Activated naive CD4-positive, alpha-beta T cell treated with anti-CD3 and anti-CD28 coated beads, Interleukin-2, amount 50 U/mL, for 72 hours (primary cell): ENCODE measurements at regions not wholly inside any gene's neighbourhood (a gene's known extent, or its start where the extent isn't known, plus 50 kb on each side); places are given as distances from the start of the nearest gene placed in this dataset.

Experiments used
- ATAC-seq, 2 donors: fragments of 150-1000 bp; cut with Tn5 transposase; 2 replicates each; pipeline ENCODE4 v1.10.0; 2021; ENCODE audit warnings: mild to moderate bottlenecking in 2 of 2, moderate library complexity in 2 of 2
- DNase-seq, 2 donors: peaks; one replicate each; pipeline ENCODE4 v3.0.0; 2021 to 2022; ENCODE audit warnings: low spot score in 2 of 2
- H3K27ac Mint-ChIP-seq, 2 donors: one replicate each; pipeline ENCODE4 v1.8.0; 2022; ENCODE audit warnings: mild to moderate bottlenecking in 2 of 2, mixed read lengths in 2 of 2
- H3K36me3 Mint-ChIP-seq, 2 donors: one replicate each; pipeline ENCODE4 v1.8.0; 2022; ENCODE audit warnings: mixed read lengths in 2 of 2
- H3K9me3 Mint-ChIP-seq, 2 donors: one replicate each; pipeline ENCODE4 v1.8.0; 2022; ENCODE audit warnings: mixed read lengths in 2 of 2

- no peak for ATAC-seq
- DNase-seq: no peak
- Mint-ChIP-seq H3K36me3 (no peaks in the 10 kb centered on the region), H3K27ac (no peak overlapping the region), H3K9me3 (peaks cover 19 to 23% of the 10 kb centered on the region in 2 donors)
Measured at GRCh38 chr14:82070040-82070439, 536.4 kb upstream of the SEL1L start.

GRCh38 chr14:82070753-82071152 is 537.1 kb upstream of the SEL1L start:
- Mint-ChIP-seq H3K27ac (no peak overlapping the region), H3K36me3 (no peaks in the 10 kb centered on the region), H3K9me3 (peaks cover 16 to 19% of the 10 kb centered on the region in 2 donors)
- ATAC-seq (no peak), DNase-seq (no peak)

- ATAC-seq (no peak), DNase-seq (no peak)
- H3K36me3 Mint-ChIP-seq: no peaks in the 10 kb centered on the region
- peaks cover 11 to 20% of the 10 kb centered on the region in 2 donors for H3K9me3 Mint-ChIP-seq
- H3K27ac Mint-ChIP-seq: no peak overlapping the region
Measured at GRCh38 chr14:82073547-82073946, 539.9 kb upstream of the SEL1L start.

GRCh38 chr14:82075566-82075965 is 541.9 kb upstream of the SEL1L start:
- no peak for DNase-seq
- no peaks in the 10 kb centered on the region for H3K36me3 Mint-ChIP-seq
- H3K27ac Mint-ChIP-seq: no peak overlapping the region
- H3K9me3 Mint-ChIP-seq: peaks cover 11 to 21% of the 10 kb centered on the region in 2 donors
- no peak for ATAC-seq

GRCh38 chr14:82079553-82079952 is 545.9 kb upstream of the SEL1L start:
- Mint-ChIP-seq H3K27ac (no peak overlapping the region), H3K9me3 (peaks cover 11 to 21% of the 10 kb centered on the region in 2 donors), H3K36me3 (no peaks in the 10 kb centered on the region)
- ATAC-seq (no peak), DNase-seq (no peak)

DNA sequence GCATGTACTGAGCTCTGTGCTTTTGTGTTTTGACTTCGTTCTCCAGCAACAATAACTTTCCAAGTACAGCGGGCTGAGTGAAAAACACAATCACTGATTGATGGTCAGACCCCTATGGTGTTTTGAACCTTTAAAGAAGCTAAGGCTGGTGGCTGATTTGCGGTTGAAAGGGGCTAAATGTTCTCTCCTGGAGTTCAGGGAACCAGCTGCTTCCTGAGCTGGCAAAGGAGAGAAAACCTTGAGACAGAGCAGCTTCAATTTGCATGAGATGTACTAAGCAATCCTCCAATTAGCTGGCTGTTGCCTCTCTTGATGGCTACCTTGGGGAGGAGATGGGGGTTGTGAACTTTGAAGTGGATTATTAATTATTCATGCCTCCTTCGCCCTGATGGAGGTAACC is 546.7 kb upstream of the SEL1L start:
- ATAC-seq (no peak), DNase-seq (no peak)
- peaks cover 10 to 21% of the 10 kb centered on the region in 2 donors for H3K9me3 Mint-ChIP-seq
- H3K27ac Mint-ChIP-seq: no peak overlapping the region
- no peaks in the 10 kb centered on the region for H3K36me3 Mint-ChIP-seq

DNA sequence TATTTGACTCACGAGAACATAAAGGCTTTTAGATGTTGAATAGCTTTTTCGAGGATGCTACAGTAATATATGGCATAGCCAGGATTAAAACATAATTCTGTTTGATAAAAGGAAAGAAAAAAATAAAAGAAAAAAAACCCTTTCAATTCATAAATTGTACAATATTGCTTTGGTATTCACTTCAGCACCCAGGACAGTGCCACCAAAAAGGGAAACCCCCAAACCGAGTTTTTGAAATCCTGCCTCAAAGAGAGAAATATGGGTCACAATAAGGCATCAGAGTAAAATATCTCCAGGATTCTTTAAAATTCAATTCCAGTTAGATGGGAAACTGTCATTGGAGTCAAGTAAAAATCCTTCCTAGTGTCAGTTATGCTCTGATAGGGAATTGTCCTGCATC is 551.2 kb upstream of the SEL1L start:
- no peak overlapping the region for H3K27ac Mint-ChIP-seq
- no peak for DNase-seq
- no peak for ATAC-seq
- no peaks in the 10 kb centered on the region for H3K36me3 Mint-ChIP-seq
- H3K9me3 Mint-ChIP-seq: peaks cover 3 to 9% of the 10 kb centered on the region in 2 donors

DNA sequence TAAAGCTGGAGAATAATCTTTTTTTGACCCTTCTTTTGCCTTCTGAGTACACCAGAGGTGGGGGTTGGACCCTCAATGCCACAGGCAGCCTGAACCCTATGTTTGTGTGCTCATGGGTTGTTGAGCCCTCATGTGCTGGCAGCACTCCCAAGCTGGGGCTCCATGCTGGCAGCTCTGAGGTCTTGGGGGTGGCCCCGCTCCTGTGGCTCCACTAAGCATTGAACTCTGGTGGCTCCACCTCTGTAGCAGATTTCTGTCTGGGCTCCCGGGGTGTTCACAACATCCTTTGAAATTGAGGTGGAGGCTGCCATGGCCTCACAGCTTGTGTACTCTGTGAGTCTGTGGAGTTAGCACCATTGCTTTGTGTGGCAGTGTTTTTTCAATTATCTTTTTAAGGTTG is 557.4 kb upstream of the SEL1L start:
- no peak for ATAC-seq
- no peak overlapping the region for H3K27ac Mint-ChIP-seq
- no peak for DNase-seq
- H3K9me3 Mint-ChIP-seq: peaks cover 3 to 8% of the 10 kb centered on the region in 2 donors
- no peaks in the 10 kb centered on the region for H3K36me3 Mint-ChIP-seq

DNA sequence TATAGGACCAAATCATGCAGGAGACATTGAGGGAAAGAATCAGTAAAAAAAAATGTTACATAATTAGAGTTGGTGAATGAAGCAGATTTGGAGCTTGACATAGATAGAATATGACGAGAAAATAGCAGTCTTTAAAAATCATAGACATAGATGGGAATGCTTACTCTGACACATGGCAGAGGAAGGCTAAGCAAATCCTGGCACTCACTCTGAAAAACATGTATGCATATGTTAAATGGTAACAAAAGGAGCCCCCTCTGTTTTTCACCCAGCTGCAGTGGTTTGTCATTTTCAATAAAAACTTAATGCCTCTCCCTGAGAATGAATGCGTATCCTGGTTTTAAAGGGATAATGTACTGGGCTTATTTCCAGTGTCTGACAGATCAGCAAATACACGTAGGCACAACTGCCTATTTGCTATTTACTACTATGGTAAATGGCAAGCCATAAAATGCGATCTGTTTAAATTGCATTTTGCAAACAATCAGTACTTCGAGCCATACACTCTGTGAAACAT is 561.2 kb upstream of the SEL1L start:
- no peak for ATAC-seq
- Mint-ChIP-seq H3K27ac (no peak overlapping the region), H3K9me3 (peaks cover 5 to 9% of the 10 kb centered on the region in 2 donors), H3K36me3 (no peaks in the 10 kb centered on the region)
- DNase-seq: no peak

GRCh38 chr14:82104013-82104412 is 570.4 kb upstream of the SEL1L start:
- Mint-ChIP-seq H3K9me3 (peaks cover 15 to 17% of the 10 kb centered on the region in 2 donors), H3K36me3 (no peaks in the 10 kb centered on the region), H3K27ac (no peak overlapping the region)
- ATAC-seq (no peak), DNase-seq (no peak)

GRCh38 chr14:82112210-82112839 is 578.7 kb upstream of the SEL1L start:
- no peak for ATAC-seq
- Mint-ChIP-seq H3K36me3 (no peaks in the 10 kb centered on the region), H3K9me3 (peaks cover 7 to 10% of the 10 kb centered on the region in 2 donors), H3K27ac (no peak overlapping the region)
- no peak for DNase-seq

DNA sequence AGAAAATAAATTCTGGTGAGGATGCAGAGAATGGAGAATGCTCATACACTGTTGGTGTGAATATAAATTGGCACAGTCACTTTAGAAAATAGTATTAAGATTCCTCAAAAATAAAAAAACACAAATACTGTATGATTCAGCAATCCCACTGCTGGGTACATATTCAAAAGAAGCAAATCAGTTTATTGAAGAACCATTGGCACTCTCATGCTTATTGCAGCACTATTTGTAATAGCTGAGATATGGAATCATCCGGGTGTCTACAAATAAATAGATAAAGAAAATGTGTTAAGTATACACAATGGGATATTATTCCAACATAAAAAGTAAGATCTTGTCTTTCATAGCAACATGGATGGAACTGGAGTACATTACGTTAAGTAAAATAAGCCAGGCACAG is 579.4 kb upstream of the SEL1L start:
- H3K36me3 Mint-ChIP-seq: no peaks in the 10 kb centered on the region
- ATAC-seq: no peak

GRCh38 chr14:82113710-82114109 is 580.1 kb upstream of the SEL1L start:
- no peak for ATAC-seq
- no peak for DNase-seq
- H3K36me3 Mint-ChIP-seq: no peaks in the 10 kb centered on the region
- no peak overlapping the region for H3K27ac Mint-ChIP-seq
- H3K9me3 Mint-ChIP-seq: peaks cover 9 to 18% of the 10 kb centered on the region in 2 donors

More for the DNA sequence above, 579.4 kb upstream of the SEL1L start:
- Mint-ChIP-seq H3K9me3 (peaks cover 8 to 15% of the 10 kb centered on the region in 2 donors), H3K27ac (no peak overlapping the region)
- DNase-seq: no peak

- Mint-ChIP-seq H3K36me3 (no peaks in the 10 kb centered on the region), H3K27ac (no peak overlapping the region), H3K9me3 (peaks cover 9 to 22% of the 10 kb centered on the region in 2 donors)
- no peak for DNase-seq
- ATAC-seq: no peak
Measured at GRCh38 chr14:82116721-82117120, 583.1 kb upstream of the SEL1L start.

GRCh38 chr14:82122655-82123054 is 589.0 kb upstream of the SEL1L start:
- no peak for DNase-seq
- no peak for ATAC-seq
- Mint-ChIP-seq H3K9me3 (peaks cover 5 to 14% of the 10 kb centered on the region in 2 donors), H3K27ac (no peak overlapping the region), H3K36me3 (no peaks in the 10 kb centered on the region)

DNA sequence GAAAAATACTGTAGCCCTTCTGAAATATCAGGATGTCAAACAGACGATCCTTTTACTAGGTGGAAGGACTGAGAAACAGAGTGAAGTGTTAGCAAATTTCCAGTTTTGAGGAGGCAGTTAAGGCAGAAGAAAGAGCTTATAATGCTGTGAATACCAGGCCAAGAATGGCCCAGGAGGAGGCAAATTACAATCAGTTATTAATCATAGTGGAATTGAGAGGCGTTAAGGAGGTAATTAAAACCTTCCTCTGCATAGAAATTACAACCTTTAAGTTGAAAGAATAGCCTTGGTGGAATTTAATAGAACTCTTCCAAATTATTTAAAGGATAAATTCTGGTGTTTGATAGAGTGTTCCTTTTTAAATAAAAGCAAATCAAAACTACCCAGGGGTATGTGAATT is 590.9 kb upstream of the SEL1L start:
- Mint-ChIP-seq H3K9me3 (peaks cover 4 to 9% of the 10 kb centered on the region in 2 donors), H3K36me3 (peaks cover 0 to 1% of the 10 kb centered on the region in 2 donors), H3K27ac (no peak overlapping the region)
- ATAC-seq (no peak), DNase-seq (no peak)

GRCh38 chr14:82126006-82126405 is 592.4 kb upstream of the SEL1L start:
- no peak overlapping the region for H3K27ac Mint-ChIP-seq
- peaks cover 0 to 4% of the 10 kb centered on the region in 2 donors for H3K36me3 Mint-ChIP-seq
- H3K9me3 Mint-ChIP-seq: peaks cover 7 to 13% of the 10 kb centered on the region in 2 donors
- DNase-seq (no peak), ATAC-seq (no peak)

GRCh38 chr14:82134411-82134810 is 600.8 kb upstream of the SEL1L start:
- no peak for ATAC-seq
- Mint-ChIP-seq H3K9me3 (peaks cover 9 to 17% of the 10 kb centered on the region in 2 donors), H3K36me3 (peaks cover 0 to 4% of the 10 kb centered on the region in 2 donors), H3K27ac (no peak overlapping the region)
- DNase-seq: no peak
